Stimulated activated CD8-positive, alpha-beta memory T cell treated with anti-CD3 and anti-CD28 coated beads, Interleukin-2, amount 100 ng/mL, for 48 hours (primary cell): ENCODE measurements at regions not wholly inside any gene's neighbourhood (a gene's known extent, or its start where the extent isn't known, plus 50 kb on each side); places are given as distances from the start of the nearest gene placed in this dataset.
"Not testable (repeated sequence)": the region's sequence is repeated elsewhere in the genome, so short reads cannot be mapped to it uniquely, and the experiment has no call there.

Experiments used
- DNase-seq, 2 donors: peaks; one replicate each; pipeline ENCODE4 v3.0.0-alpha.2; 2020; ENCODE audit warnings: low read depth in 2 of 2

DNA sequence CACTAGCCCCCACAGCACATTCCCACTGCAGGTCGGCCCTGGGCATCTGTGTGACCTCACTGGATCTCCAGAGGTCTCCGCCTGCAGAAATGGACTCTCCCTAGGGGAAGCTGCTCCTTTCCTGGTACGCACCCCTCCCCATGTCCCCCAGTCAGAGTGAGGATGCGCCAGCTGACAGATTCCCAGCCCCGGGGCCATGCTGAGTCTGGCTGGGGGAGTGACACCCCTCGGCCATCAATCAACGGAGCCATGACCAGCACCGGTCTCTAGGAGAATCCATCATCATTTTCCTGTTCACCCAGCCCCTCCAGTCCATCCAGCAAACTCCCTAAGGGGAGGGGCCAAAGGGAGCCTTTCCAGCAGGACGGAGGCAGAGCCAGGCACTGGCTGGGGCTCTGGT, 68.7 kb upstream of the PAX7 start:
- no peak for DNase-seq

DNA sequence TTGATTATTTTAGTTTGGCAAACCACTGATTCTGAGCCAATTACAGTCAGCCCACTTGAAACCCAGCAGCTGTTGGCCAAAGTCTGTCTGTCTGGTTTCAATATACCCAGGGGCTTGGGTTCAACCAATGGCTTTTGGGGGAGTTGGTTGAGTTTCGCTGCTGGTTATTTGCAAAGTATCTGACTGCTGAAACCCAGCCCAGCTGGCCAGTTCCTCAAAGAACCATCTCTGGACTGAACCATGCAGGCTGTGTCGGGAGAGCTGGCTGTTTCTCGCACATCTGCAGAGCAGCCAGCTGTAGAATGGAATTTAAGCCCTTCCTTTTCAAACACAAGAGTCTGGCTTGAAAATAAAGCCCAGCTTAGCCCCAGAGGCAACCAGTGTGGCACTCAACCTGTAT, 66.0 kb upstream of the PAX7 start:
- DNase-seq: no peak

DNA sequence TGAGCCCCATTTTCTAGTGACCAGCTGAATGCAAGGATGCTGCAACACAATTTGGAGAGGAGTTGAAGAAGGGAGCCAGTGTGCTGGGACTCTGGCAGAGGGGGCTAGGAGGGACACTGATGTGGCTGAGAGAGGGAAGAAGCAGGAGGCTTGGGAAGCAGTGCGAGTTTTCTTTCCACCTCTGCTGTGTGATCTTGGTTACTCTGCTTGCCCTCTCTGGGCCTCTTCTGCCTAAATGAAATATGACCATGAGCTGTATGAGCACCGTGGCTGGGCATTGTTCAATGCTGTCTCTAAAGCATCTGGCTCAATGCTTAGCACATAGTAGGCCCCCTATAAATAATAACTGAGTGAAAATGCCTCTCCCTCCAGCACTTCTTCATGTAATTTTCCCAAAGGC, 65.3 kb upstream of the PAX7 start:
- no peak for DNase-seq

DNA sequence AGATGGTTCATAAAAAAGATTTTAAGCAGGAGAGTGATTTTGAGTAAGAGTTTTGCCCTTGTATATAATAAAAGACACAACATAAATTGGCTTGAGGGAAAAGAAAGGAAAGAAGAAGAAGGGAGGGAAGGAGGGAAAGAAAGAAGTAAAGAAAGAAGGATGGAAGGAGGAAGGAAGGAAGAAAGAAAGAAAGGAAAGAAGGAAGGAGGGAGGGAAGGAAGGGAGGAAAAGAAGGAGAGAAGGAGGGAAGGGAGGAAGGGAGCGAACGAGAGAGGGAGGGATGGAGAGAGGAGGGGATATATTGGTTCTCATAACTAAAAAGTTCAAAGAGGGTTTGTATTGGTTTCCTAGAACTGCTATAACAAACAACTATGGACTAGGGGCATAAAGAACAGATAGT, 62.2 kb upstream of the PAX7 start:
- DNase-seq: no peak

DNA sequence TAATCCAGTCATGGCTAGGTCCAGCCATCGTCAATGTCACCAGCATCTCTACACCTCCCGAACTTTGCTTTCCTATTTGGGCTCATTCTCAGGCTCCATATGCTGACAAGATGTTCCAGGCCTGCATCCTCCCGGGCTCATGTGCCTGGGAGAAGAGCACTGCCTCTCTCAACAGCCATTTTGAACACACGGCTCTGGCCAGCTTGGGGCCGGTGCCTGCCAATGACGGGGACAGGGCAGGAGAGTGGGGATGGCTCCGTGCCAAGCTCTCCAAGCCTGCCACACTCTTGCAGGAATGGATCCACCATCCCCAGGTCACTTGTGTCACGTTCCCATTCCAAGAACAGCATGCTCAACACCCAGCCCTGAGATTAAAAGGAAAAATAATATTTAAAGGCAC, 61.4 kb upstream of the PAX7 start:
- no peak for DNase-seq

DNA sequence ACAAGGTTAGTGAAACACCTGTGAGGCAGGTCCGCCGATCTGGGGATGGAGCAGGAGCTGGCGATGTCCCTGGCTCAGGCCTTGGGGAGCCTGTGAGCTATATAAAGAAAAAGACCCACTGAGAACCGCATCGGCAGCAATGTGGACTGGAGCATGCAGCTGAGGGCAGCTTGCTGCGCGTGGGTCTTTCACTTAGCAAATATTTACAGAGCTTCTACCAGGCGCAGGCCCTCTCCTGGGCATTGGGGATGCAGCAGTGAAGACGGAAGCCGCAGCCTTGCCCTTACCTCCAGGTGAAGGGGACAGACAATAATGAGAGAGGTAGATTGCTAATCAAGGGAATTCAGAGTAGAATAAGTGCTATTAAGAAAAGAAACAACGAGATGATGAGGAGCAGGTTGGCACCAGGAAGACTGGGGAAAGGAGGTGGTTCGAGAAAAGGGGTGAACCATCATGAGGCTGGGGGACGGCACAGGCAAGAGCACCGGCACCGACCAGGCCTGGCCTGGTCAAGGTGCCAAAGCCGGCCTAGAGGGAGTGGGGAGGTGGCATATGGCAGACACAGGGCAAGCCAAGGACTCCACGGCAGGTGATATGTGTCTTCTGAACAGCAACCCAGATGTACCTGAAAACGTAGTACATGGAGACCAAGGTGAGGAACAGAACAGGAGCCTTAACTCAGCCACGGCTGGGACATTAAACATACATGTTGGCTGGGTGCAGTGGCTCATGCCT, 60.7 kb upstream of the PAX7 start:
- DNase-seq: no peak

DNA sequence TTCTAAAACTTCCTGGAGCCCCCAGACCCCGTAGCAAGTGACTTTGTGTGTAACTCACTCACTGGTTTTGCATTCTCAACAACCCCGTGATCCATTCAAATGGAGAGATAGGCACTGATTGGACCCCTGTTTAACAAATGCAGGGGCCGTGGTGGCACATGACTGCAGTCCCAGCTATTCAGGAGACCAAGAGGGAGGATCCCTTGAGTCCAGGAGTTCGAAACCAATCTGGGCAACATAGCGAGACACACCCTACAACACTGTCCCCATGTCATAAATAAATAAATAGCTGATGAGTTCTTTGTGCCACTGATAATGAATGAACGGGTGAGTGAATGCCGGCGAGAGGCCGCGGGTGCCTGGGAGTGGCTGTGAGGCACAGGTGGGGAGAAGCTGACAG, 59.4 kb upstream of the PAX7 start:
- no peak for DNase-seq

DNA sequence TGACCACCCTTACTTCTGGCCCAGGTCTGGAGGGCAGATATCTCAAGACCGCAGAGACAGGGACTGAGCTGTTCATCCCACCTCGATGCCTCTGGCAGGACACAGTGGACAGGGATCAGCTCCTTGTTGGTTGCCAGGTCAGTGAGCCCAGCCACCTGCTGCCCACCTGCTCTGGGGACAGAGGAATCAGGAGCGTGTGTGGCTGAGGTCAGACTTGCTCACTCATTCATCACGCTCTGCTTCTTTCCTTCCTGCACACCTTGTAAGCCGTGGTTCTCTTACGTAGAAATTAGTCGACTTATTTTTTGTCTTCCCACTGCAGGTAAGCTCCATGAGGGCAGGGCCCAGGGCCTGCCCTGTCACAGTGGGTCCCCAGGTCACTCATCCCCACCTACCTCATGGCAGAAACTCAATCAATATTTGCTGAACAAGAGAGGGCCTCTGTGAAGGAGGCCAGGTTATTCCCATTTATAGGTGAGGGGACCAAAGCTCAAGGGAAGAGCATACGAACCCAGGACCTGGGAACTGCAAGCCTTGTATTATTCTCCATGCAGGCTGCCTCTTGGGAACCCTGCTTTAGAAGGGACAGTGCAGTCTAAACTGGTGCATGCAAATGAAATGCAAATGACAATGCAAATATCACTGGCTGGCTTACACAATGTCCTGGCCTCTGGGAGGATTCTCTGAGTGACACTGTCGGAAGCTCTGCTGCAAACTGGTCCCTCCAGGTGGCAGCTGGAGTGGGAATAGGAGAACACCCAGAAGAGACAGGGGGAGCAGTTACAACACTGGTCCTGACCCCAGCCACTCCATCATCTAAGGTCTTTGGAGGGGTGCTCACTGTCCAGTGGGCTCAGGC, 58.4 kb upstream of the PAX7 start:
- no peak for DNase-seq

DNA sequence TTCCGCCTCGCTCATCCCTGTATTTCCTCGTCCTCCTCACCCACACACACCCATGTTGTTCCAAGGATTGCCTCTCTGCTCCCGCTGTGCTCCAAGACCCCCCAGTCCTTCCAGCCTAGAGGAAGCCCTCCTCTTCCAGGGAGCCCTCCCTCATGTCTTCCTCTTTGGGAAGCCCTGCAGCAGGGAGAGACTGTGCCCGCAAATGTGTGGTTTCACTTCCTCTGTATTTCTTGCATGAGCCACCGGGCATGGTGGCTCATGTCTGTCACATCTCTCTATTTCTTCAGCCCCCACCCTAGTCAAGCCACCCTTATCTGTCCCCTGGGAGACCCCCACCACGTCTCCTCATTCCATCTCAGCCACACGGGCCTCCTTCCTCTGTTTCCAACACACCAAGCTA, 57.5 kb upstream of the PAX7 start:
- no peak for DNase-seq

DNA sequence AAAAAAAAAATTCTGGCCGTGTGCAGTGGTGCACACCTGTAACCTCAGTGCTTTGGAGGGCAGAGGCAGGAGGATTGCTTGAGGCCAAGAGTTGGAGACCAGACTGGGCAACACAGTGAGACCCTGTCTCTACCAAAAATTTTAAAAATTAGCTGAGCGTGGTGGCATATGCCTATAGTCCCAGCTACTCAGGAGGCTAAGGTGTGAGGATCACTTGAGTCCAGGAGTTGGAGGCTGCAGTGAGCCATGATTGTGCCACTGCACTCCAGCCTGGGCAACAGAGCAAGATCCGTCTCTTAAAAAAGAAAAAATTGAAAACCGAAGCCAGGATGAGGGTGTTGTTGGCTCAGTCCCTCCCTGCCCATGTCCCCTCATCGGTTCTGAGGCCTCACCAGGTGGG, 55.9 kb upstream of the PAX7 start:
- no peak for DNase-seq

DNA sequence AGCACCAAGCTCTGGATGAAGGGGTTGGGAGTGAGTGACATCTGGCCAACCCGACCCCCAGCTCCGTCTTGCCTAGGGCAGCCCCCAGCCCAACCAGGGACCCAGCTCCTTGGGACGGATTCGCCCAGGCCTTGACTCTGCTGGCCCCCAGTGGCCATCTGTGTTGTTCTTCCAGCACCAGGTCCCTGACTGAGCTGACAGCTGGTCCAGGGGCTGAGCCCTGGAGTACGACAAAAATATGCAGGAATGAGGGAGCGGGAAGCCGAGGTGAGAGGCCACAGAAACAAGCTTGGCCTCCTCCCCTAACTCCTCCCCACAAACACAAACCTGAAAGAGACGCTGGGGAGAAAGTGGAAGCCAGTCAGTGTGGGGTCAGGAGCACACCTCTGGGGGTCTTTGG, 55.0 kb upstream of the PAX7 start:
- peak; percentile 35 to 37 for DNase-seq

DNA sequence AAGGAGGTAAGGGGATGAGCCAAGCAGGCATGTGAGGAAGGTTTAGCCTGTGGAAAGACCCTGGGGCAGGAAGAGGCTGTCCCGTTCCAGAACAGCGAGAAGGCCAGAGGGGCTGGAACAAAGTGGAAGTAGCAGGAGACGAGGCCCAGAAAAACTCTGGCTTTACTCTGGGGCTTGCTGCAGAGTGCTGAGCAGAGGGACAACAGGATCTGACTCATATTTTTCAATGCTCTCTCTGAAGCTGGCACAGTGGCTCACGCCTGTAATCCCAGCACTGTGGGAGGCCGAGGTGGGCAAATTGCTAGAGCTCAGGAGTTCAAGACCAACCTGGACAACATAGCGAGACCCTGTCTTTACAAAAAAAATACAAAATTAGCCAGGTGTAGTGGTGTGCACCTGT, 52.4 kb upstream of the PAX7 start:
- no peak for DNase-seq

DNA sequence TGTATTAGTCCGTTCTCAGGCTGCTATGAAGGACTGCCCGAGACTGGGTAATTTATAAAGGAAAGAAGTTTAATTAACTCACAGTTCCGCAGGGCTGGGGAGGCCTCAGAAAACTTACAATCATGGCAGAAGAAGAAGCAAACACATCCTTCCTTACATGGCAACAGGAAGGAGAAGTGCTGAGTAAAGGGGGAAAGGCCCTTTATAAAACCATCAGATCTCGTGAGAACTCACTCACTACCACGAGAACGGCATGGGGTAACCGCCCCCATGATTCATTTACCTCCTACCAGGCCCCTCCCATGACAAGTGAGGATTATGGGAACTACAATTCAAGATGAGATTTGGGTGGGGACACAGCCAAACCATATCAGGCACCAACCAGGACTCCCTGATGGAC, 51.4 kb upstream of the PAX7 start:
- DNase-seq: not testable (repeated sequence)

DNA sequence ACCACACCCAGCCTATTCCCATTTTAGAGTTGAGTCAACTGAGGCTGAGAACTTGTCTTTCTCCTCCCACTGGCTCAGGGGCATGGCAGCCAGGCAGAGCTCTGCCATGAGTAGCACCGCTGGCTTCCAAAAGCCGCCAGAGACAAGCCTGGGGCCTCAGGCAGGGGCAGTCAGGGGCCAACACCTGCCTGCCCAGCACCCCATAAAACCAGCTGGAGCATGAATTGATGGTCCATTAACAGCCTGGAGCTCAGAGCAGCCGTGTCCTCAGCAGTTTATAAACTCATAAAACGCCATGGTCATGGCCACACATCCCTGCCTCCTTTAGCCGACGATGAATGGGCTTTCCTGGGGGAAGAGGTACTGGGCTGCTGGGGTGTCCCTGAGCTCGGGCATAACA, 50.6 kb upstream of the PAX7 start:
- no peak for DNase-seq

DNA sequence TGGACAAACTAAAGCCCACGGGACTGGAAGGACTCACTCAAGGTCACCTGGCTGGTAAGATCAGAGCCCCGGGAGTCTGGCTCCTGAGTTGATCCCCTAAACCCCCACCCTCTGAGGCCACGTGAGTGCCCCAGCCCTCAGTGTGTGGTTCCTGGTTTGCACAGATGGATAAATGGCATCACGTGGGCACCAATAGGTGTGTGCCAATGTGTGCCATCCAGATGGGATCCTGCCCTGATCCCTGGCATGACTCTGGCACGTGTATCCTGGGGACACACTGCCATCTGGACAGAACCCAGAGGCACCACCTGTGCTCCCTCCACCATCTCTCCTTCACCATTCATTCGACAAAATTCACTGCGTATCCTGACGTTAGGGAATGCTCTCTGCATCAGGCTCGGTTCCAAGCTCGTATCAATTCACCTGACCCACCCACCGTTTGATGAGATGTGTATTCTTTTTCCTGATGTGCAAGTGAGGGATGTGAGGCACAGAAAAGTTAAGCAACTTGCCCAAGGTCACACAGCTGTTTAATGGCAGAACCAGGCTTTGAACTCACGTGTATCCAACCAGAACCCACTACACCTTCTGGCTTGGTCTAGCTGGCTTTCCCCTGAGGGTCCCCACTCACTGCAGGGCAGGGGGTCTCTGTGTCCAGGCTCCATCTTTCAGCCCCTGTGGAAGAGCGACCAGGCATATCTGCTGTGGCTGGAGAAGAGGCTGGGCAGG, 49.8 kb upstream of the PAX7 start:
- DNase-seq: no peak
